ENCODE measurements at regions not wholly inside any gene's neighbourhood (a gene's known extent, or its start where the extent isn't known, plus 50 kb on each side); places are given as distances from the start of the nearest gene placed in this dataset.
A peak's percentile ranks its signal among the peaks of the same experiment; 100 is the strongest.

- Histone ChIP-seq H3K4me3 (ENCODE audit: low read length) (no peak overlapping the region), H3K36me3 (ENCODE audit: control insufficient read depth in 2 of 3, insufficient read depth in 3 of 3, low read length in 3 of 3) (no peaks in the 10 kb centered on the region), H3K27ac (ENCODE audit: low read depth, low read length) (no peak overlapping the region), H3K27me3 (ENCODE audit: control insufficient read depth in 2 of 2, insufficient read depth in 2 of 2, low read length in 2 of 2) (no peaks in the 10 kb centered on the region), H3K9me3 (ENCODE audit: control insufficient read depth in 2 of 3, low read length in 3 of 3) (no peaks in the 10 kb centered on the region), H3K4me1 (ENCODE audit: control insufficient read depth in 2 of 2, insufficient read depth in 2 of 2, low read length in 2 of 2) (peaks cover 5 to 9% of the 10 kb centered on the region in 2 donors)
- Mint-ChIP-seq H3K27ac (peak overlapping the region in 2 of 9 donors; percentile 42 to 45), H3K27me3 (peaks cover 0 to 40% (median 0%) of the 10 kb centered on the region in 5 donors), H3K4me1 (peaks cover 12 to 53% (median 40%) of the 10 kb centered on the region in 7 donors), H3K4me3 (no peak overlapping the region), H3K9me3 (no peaks in the 10 kb centered on the region), H3K36me3 (peaks cover 0 to 2% (median 0%) of the 10 kb centered on the region in 5 donors)
- intact Hi-C loops (cut with micrococcal nuclease), result loop anchor here in 1 of 2 donors (5.0 kb wide), 1 partner anchor 82 kb away; no protein-coding TSS in a partner anchor
- ChIA-PET CTCF (no interaction called here), POLR2A (no interaction called here)
- DNase-seq, result no peak
- no peak for ATAC-seq
Measured at GRCh38 chr17:77694391-77695363, 263.8 kb upstream of the TNRC6C start.

GRCh38 chr17:77695386-77695785 lies 263.1 kb upstream of the TNRC6C start:
- ChIA-PET CTCF (no interaction called here), POLR2A (no interaction called here)
- no peak for DNase-seq

GRCh38 chr17:77696151-77696720 lies 262.3 kb upstream of the TNRC6C start:
- DNase-seq (no peak), ATAC-seq (no peak)
- H3K4me3 ChIP-seq (ENCODE audit: low read length), result no peak overlapping the region
- Mint-ChIP-seq H3K9me3 (peaks cover 0 to 4% (median 0%) of the 10 kb centered on the region in 11 donors), H3K4me1 (peaks cover 9 to 41% (median 28%) of the 10 kb centered on the region in 7 donors), H3K36me3 (no peaks in the 10 kb centered on the region), H3K27me3 (peaks cover 0 to 40% (median 0%) of the 10 kb centered on the region in 5 donors), H3K4me3 (peak overlapping the region in 9 of 10 donors; percentile 41 to 77 (median 73)), H3K27ac (peak overlapping the region in 4 of 9 donors; percentile 33 to 70 (median 44))
- no peaks in the 10 kb centered on the region for H3K36me3 ChIP-seq (ENCODE audit: control insufficient read depth in 2 of 3, insufficient read depth in 3 of 3, low read length in 3 of 3)
- no peaks in the 10 kb centered on the region for H3K27me3 ChIP-seq (ENCODE audit: control insufficient read depth in 2 of 2, insufficient read depth in 2 of 2, low read length in 2 of 2)
- intact Hi-C loops (cut with micrococcal nuclease), result loop anchor here in 1 of 2 donors (2.0 kb wide), 1 partner anchor 29 kb away; no protein-coding TSS in a partner anchor
- POLR2A ChIA-PET, result interaction anchor here (0.6 to 0.8 kb wide), 2 partner anchors 261 to 967 kb away, joined by 3 read pairs; no protein-coding TSS in a partner anchor
- no peaks in the 10 kb centered on the region for H3K9me3 ChIP-seq (ENCODE audit: control insufficient read depth in 2 of 3, low read length in 3 of 3)
- H3K4me1 ChIP-seq (ENCODE audit: control insufficient read depth in 2 of 2, insufficient read depth in 2 of 2, low read length in 2 of 2), result no peaks in the 10 kb centered on the region
- CTCF ChIA-PET, result no interaction called here
- H3K27ac ChIP-seq (ENCODE audit: low read depth, low read length), result no peak overlapping the region

More at GRCh38 chr17:77695386-77695785, 263.1 kb upstream of the TNRC6C start:
- Histone ChIP-seq H3K36me3 (ENCODE audit: control insufficient read depth in 2 of 3, insufficient read depth in 3 of 3, low read length in 3 of 3) (no peaks in the 10 kb centered on the region), H3K9me3 (ENCODE audit: control insufficient read depth in 2 of 3, low read length in 3 of 3) (no peaks in the 10 kb centered on the region), H3K4me3 (ENCODE audit: low read length) (no peak overlapping the region), H3K27me3 (ENCODE audit: control insufficient read depth in 2 of 2, insufficient read depth in 2 of 2, low read length in 2 of 2) (no peaks in the 10 kb centered on the region), H3K4me1 (ENCODE audit: control insufficient read depth in 2 of 2, insufficient read depth in 2 of 2, low read length in 2 of 2) (peaks cover 1 to 8% of the 10 kb centered on the region in 2 donors), H3K27ac (ENCODE audit: low read depth, low read length) (no peak overlapping the region)
- no peak overlapping the region for H3K27ac Mint-ChIP-seq
- ATAC-seq, result no peak
- intact Hi-C loops (cut with micrococcal nuclease), result no loop called here
- peaks cover 9 to 50% (median 36%) of the 10 kb centered on the region in 7 donors for H3K4me1 Mint-ChIP-seq
- H3K9me3 Mint-ChIP-seq, result no peaks in the 10 kb centered on the region
- H3K27me3 Mint-ChIP-seq, result peaks cover 0 to 40% (median 0%) of the 10 kb centered on the region in 5 donors
- H3K36me3 Mint-ChIP-seq, result no peaks in the 10 kb centered on the region
- peak overlapping the region in 1 of 10 donors; percentile 73 for H3K4me3 Mint-ChIP-seq

GRCh38 chr17:77696721-77697460 lies 261.6 kb upstream of the TNRC6C start:
- Mint-ChIP-seq H3K4me1 (peaks cover 7 to 37% (median 24%) of the 10 kb centered on the region in 7 donors), H3K27ac (peak overlapping the region in 5 of 9 donors; percentile 2 to 70 (median 34)), H3K4me3 (peak overlapping the region in 9 of 10 donors; percentile 41 to 77 (median 73)), H3K27me3 (peaks cover 0 to 40% (median 0%) of the 10 kb centered on the region in 5 donors), H3K9me3 (peaks cover 0 to 9% (median 4%) of the 10 kb centered on the region in 11 donors), H3K36me3 (peaks cover 0 to 4% (median 0%) of the 10 kb centered on the region in 5 donors)
- ATAC-seq (no peak), DNase-seq (peak in 2 of 9 donors; percentile 5 to 12)
- no peaks in the 10 kb centered on the region for H3K36me3 ChIP-seq (ENCODE audit: control insufficient read depth in 2 of 3, insufficient read depth in 3 of 3, low read length in 3 of 3)
- H3K27ac ChIP-seq (ENCODE audit: low read depth, low read length), result no peak overlapping the region
- no peaks in the 10 kb centered on the region for H3K4me1 ChIP-seq (ENCODE audit: control insufficient read depth in 2 of 2, insufficient read depth in 2 of 2, low read length in 2 of 2)
- H3K9me3 ChIP-seq (ENCODE audit: control insufficient read depth in 2 of 3, low read length in 3 of 3), result peaks cover 0 to 1% (median 0%) of the 10 kb centered on the region in 3 experiments
- CTCF ChIA-PET, result no interaction called here
- no peaks in the 10 kb centered on the region for H3K27me3 ChIP-seq (ENCODE audit: control insufficient read depth in 2 of 2, insufficient read depth in 2 of 2, low read length in 2 of 2)
- intact Hi-C loops (cut with micrococcal nuclease), result loop anchor here in 1 of 2 donors (2.0 kb wide), 1 partner anchor 30 kb away; no protein-coding TSS in a partner anchor
- POLR2A ChIA-PET, result interaction anchor here (0.6 to 0.8 kb wide), 2 partner anchors 262 to 967 kb away, joined by 3 read pairs; no protein-coding TSS in a partner anchor
- H3K4me3 ChIP-seq (ENCODE audit: low read length), result no peak overlapping the region

- Mint-ChIP-seq H3K27me3 (peaks cover 0 to 38% (median 0%) of the 10 kb centered on the region in 5 donors), H3K36me3 (peaks cover 0 to 4% (median 0%) of the 10 kb centered on the region in 5 donors), H3K9me3 (peaks cover 0 to 18% (median 10%) of the 10 kb centered on the region in 11 donors), H3K27ac (peak overlapping the region in 2 of 9 donors; percentile 17 to 51), H3K4me3 (no peak overlapping the region), H3K4me1 (peaks cover 4 to 29% (median 16%) of the 10 kb centered on the region in 7 donors)
- Histone ChIP-seq H3K27ac (ENCODE audit: low read depth, low read length) (no peak overlapping the region), H3K27me3 (ENCODE audit: control insufficient read depth in 2 of 2, insufficient read depth in 2 of 2, low read length in 2 of 2) (no peaks in the 10 kb centered on the region), H3K36me3 (ENCODE audit: control insufficient read depth in 2 of 3, insufficient read depth in 3 of 3, low read length in 3 of 3) (no peaks in the 10 kb centered on the region), H3K9me3 (ENCODE audit: control insufficient read depth in 2 of 3, low read length in 3 of 3) (peaks cover 0 to 7% (median 0%) of the 10 kb centered on the region in 3 experiments), H3K4me3 (ENCODE audit: low read length) (no peak overlapping the region), H3K4me1 (ENCODE audit: control insufficient read depth in 2 of 2, insufficient read depth in 2 of 2, low read length in 2 of 2) (no peaks in the 10 kb centered on the region)
- ATAC-seq, result no peak
- intact Hi-C loops (cut with micrococcal nuclease), result loop anchor here in 1 of 2 donors (2.0 kb wide), 1 partner anchor 31 kb away; no protein-coding TSS in a partner anchor
- CTCF ChIA-PET, result no interaction called here
- DNase-seq, result no peak
- POLR2A ChIA-PET, result no interaction called here
Measured at GRCh38 chr17:77697480-77698400, 260.8 kb upstream of the TNRC6C start.
